IPS-NIHi7 (cell line): ENCODE measurements at regions not wholly inside any gene's neighbourhood (a gene's known extent, or its start where the extent isn't known, plus 50 kb on each side); places are given as distances from the start of the nearest gene placed in this dataset.
"Not testable (repeated sequence)": the region's sequence is repeated elsewhere in the genome, so short reads cannot be mapped to it uniquely, and the experiment has no call there.

Experiments used
- DNase-seq: peaks from one replicate; pipeline ENCODE4 v3.0.0; 2012; ENCODE audit warnings: mixed read lengths; ENCODE audit errors: extremely low spot score

GRCh38 chr13:89322466-89322865 is 1651.3 kb downstream of the SLITRK5 start:
- no peak for DNase-seq

- DNase-seq = no peak
These were observed 1653.4 kb downstream of the SLITRK5 start for GRCh38 chr13:89324582-89324981.

- DNase-seq = no peak
These were observed 1672.0 kb downstream of the SLITRK5 start for GRCh38 chr13:89343165-89343564.

GRCh38 chr13:89352384-89352783 is 1681.2 kb downstream of the SLITRK5 start:
- no peak for DNase-seq

- no peak for DNase-seq
These were observed 1690.7 kb downstream of the SLITRK5 start for GRCh38 chr13:89361909-89362308.

GRCh38 chr13:89363144-89363543 is 1692.0 kb downstream of the SLITRK5 start:
- peak; percentile 8 for DNase-seq

GRCh38 chr13:89372193-89372592 is 1701.0 kb downstream of the SLITRK5 start:
- no peak for DNase-seq

GRCh38 chr13:89375839-89376238 is 1704.7 kb downstream of the SLITRK5 start:
- no peak for DNase-seq

GRCh38 chr13:89380101-89380500 is 1708.9 kb downstream of the SLITRK5 start:
- DNase-seq = no peak

- DNase-seq = no peak
These were observed 1711.8 kb downstream of the SLITRK5 start for GRCh38 chr13:89382981-89383380.

- DNase-seq = no peak
These were observed 1712.7 kb downstream of the SLITRK5 start for GRCh38 chr13:89383891-89384290.

GRCh38 chr13:89393758-89394304 is 1722.7 kb downstream of the SLITRK5 start:
- DNase-seq = no peak

GRCh38 chr13:89401264-89401675 is 1730.1 kb downstream of the SLITRK5 start:
- no peak for DNase-seq

GRCh38 chr13:89402211-89402610 is 1731.0 kb downstream of the SLITRK5 start:
- DNase-seq = no peak

- DNase-seq = not testable (repeated sequence)
These were observed 1734.9 kb downstream of the SLITRK5 start for GRCh38 chr13:89406096-89406495.

- no peak for DNase-seq
These were observed 1736.2 kb downstream of the SLITRK5 start for GRCh38 chr13:89407357-89407756.

GRCh38 chr13:89432997-89433396 is 1761.8 kb downstream of the SLITRK5 start:
- DNase-seq = no peak

- peak; percentile 62 for DNase-seq
These were observed 1763.5 kb downstream of the SLITRK5 start for GRCh38 chr13:89434624-89435023.

- no peak for DNase-seq
These were observed 1783.5 kb downstream of the SLITRK5 start for GRCh38 chr13:89454681-89455080.

GRCh38 chr13:89455225-89455624 is 1784.1 kb downstream of the SLITRK5 start:
- DNase-seq = no peak

GRCh38 chr13:89455741-89456140 is 1784.6 kb downstream of the SLITRK5 start:
- DNase-seq = no peak

GRCh38 chr13:89457977-89458376 is 1786.8 kb downstream of the SLITRK5 start:
- DNase-seq = no peak

- DNase-seq = no peak
These were observed 1787.3 kb downstream of the SLITRK5 start for GRCh38 chr13:89458456-89458855.

- DNase-seq = not testable (repeated sequence)
These were observed 1789.7 kb downstream of the SLITRK5 start for GRCh38 chr13:89460895-89461294.
